Ectodermal cell (in vitro differentiated cells): ENCODE measurements at regions not wholly inside any gene's neighbourhood (a gene's known extent, or its start where the extent isn't known, plus 50 kb on each side); places are given as distances from the start of the nearest gene placed in this dataset.

Experiments used
- H3K27ac ChIP-seq: 2 replicates; pipeline ENCODE4 v1.7.0; 2013; ENCODE audit warnings: mild to moderate bottlenecking, low read depth, low read length; ENCODE audit not compliant: insufficient read depth, poor library complexity, severe bottlenecking
- H3K27me3 ChIP-seq: 2 replicates; pipeline ENCODE4 v1.7.0; 2013; ENCODE audit warnings: mild to moderate bottlenecking, low read length; ENCODE audit not compliant: insufficient read depth, control insufficient read depth, poor library complexity, severe bottlenecking
- H3K36me3 ChIP-seq: one replicate; pipeline ENCODE4 v1.7.0; 2013; ENCODE audit warnings: low read length; ENCODE audit not compliant: control insufficient read depth, insufficient read depth
- H3K4me1 ChIP-seq: one replicate; pipeline ENCODE4 v1.7.0; 2013; ENCODE audit warnings: low read length; ENCODE audit not compliant: control insufficient read depth, insufficient read depth
- H3K4me3 ChIP-seq: 2 replicates; pipeline ENCODE4 v1.7.0; 2013; ENCODE audit warnings: low read depth, low read length, control low read depth; ENCODE audit not compliant: insufficient read depth
- H3K9me3 ChIP-seq: 2 replicates; pipeline ENCODE4 v1.7.0; 2013; ENCODE audit warnings: mild to moderate bottlenecking, low read length, moderate library complexity; ENCODE audit not compliant: control insufficient read depth
- whole genome bisulfite sequencing, 2 experiments: methylation state at CpG; one replicate each; pipeline ENCODE4 v1.1.7; 2013; ENCODE audit warnings: missing lambda C conversion rate in 2 of 2; 5-methylcytosine and 5-hydroxymethylcytosine counted together

GRCh38 chr15:45780352-45780751 lies 145.5 kb downstream of the SQOR start:
- no peak overlapping the region for H3K4me3 ChIP-seq
- no peaks in the 10 kb centered on the region for H3K27me3 ChIP-seq
- H3K9me3 ChIP-seq, result no peaks in the 10 kb centered on the region
- H3K36me3 ChIP-seq, result no peaks in the 10 kb centered on the region
- peaks cover 13% of the 10 kb centered on the region for H3K4me1 ChIP-seq
- H3K27ac ChIP-seq, result no peak overlapping the region
- WGBS, 2 experiments, result 91 to 98% methylated on average over 2 of the region's 2 CpGs

GRCh38 chr15:45784656-45785055 lies 149.8 kb downstream of the SQOR start:
- no peaks in the 10 kb centered on the region for H3K9me3 ChIP-seq
- H3K4me3 ChIP-seq, result no peak overlapping the region
- 93 to 96% methylated on average over 2 of the region's 2 CpGs for WGBS, 2 experiments
- H3K27ac ChIP-seq, result no peak overlapping the region
- H3K36me3 ChIP-seq, result no peaks in the 10 kb centered on the region
- H3K4me1 ChIP-seq, result peaks cover 13% of the 10 kb centered on the region
- H3K27me3 ChIP-seq, result no peaks in the 10 kb centered on the region

- H3K4me1 ChIP-seq, result peaks cover 11% of the 10 kb centered on the region
- no peak overlapping the region for H3K4me3 ChIP-seq
- no peaks in the 10 kb centered on the region for H3K36me3 ChIP-seq
- no peak overlapping the region for H3K27ac ChIP-seq
- H3K9me3 ChIP-seq, result no peaks in the 10 kb centered on the region
- 96 to 100% methylated on average over 2 of the region's 2 CpGs for WGBS, 2 experiments
- no peaks in the 10 kb centered on the region for H3K27me3 ChIP-seq
These were observed 151.1 kb downstream of the SQOR start for GRCh38 chr15:45785897-45786296.

GRCh38 chr15:45790325-45790943 lies 155.6 kb downstream of the SQOR start:
- no peaks in the 10 kb centered on the region for H3K4me1 ChIP-seq

GRCh38 chr15:45794304-45794703 lies 159.5 kb downstream of the SQOR start:
- Histone ChIP-seq H3K27me3 (no peaks in the 10 kb centered on the region), H3K4me1 (no peaks in the 10 kb centered on the region), H3K9me3 (no peaks in the 10 kb centered on the region), H3K36me3 (no peaks in the 10 kb centered on the region), H3K4me3 (no peak overlapping the region), H3K27ac (no peak overlapping the region)

More at GRCh38 chr15:45790325-45790943, 155.6 kb downstream of the SQOR start:
- Histone ChIP-seq H3K4me3 (no peak overlapping the region), H3K36me3 (no peaks in the 10 kb centered on the region), H3K9me3 (no peaks in the 10 kb centered on the region), H3K27me3 (no peaks in the 10 kb centered on the region), H3K27ac (no peak overlapping the region)
- WGBS, 2 experiments, result 59 to 62% methylated on average over 3 to 4 of the region's 4 CpGs

GRCh38 chr15:45794712-45795439 lies 160.0 kb downstream of the SQOR start:
- Histone ChIP-seq H3K27me3 (no peaks in the 10 kb centered on the region), H3K36me3 (no peaks in the 10 kb centered on the region), H3K4me1 (no peaks in the 10 kb centered on the region), H3K9me3 (no peaks in the 10 kb centered on the region), H3K4me3 (no peak overlapping the region), H3K27ac (no peak overlapping the region)
- WGBS, 2 experiments, result 93 to 95% methylated on average over 6 of the region's 6 CpGs

- no peaks in the 10 kb centered on the region for H3K27me3 ChIP-seq
- no peaks in the 10 kb centered on the region for H3K4me1 ChIP-seq
- H3K9me3 ChIP-seq, result no peaks in the 10 kb centered on the region
- H3K36me3 ChIP-seq, result no peaks in the 10 kb centered on the region
- no peak overlapping the region for H3K27ac ChIP-seq
- no peak overlapping the region for H3K4me3 ChIP-seq
- 0 to 22% methylated on average over 2 to 3 of the region's 3 CpGs for WGBS, 2 experiments
These were observed 160.7 kb downstream of the SQOR start for GRCh38 chr15:45795440-45796069.

GRCh38 chr15:45796433-45796832 lies 161.6 kb downstream of the SQOR start:
- 92 to 100% methylated on average over 3 of the region's 3 CpGs for WGBS, 2 experiments
- Histone ChIP-seq H3K4me3 (no peak overlapping the region), H3K27ac (no peak overlapping the region), H3K27me3 (no peaks in the 10 kb centered on the region), H3K9me3 (no peaks in the 10 kb centered on the region), H3K36me3 (no peaks in the 10 kb centered on the region), H3K4me1 (peaks cover 2% of the 10 kb centered on the region)

- H3K27me3 ChIP-seq, result no peaks in the 10 kb centered on the region
- no peak overlapping the region for H3K27ac ChIP-seq
- no peaks in the 10 kb centered on the region for H3K9me3 ChIP-seq
- H3K36me3 ChIP-seq, result no peaks in the 10 kb centered on the region
- 91 to 92% methylated on average over 2 to 3 of the region's 3 CpGs for WGBS, 2 experiments
- no peak overlapping the region for H3K4me3 ChIP-seq
- H3K4me1 ChIP-seq, result peaks cover 9% of the 10 kb centered on the region
These were observed 164.7 kb downstream of the SQOR start for GRCh38 chr15:45799508-45799907.

- peaks cover 9% of the 10 kb centered on the region for H3K4me1 ChIP-seq
- no peaks in the 10 kb centered on the region for H3K27me3 ChIP-seq
- WGBS, 2 experiments, result 96 to 99% methylated on average over 4 of the region's 4 CpGs
- no peaks in the 10 kb centered on the region for H3K36me3 ChIP-seq
- no peaks in the 10 kb centered on the region for H3K9me3 ChIP-seq
- H3K27ac ChIP-seq, result no peak overlapping the region
- H3K4me3 ChIP-seq, result no peak overlapping the region
These were observed 166.7 kb downstream of the SQOR start for GRCh38 chr15:45801543-45801942.
